HCT116 (cell line): ENCODE measurements at regions not wholly inside any gene's neighbourhood (a gene's known extent, or its start where the extent isn't known, plus 50 kb on each side); places are given as distances from the start of the nearest gene placed in this dataset.

Experiments used
- EZH2 ChIP-seq: fragments of 200-600 bp; sonication (generic); IDR thresholded peaks from 2 replicates; pipeline ENCODE4 v1.6.1; 2017; ENCODE audit warnings: antibody characterized with exemption, mixed run types
- EZH2phosphoT487 ChIP-seq: fragments of 200-600 bp; IDR thresholded peaks from 2 replicates; pipeline ENCODE4 v1.6.1; 2018; ENCODE audit warnings: antibody characterized with exemption, borderline replicate concordance
- POLR2A ChIP-seq: IDR thresholded peaks from 2 replicates; pipeline ENCODE4 v1.7.0; 2011; ENCODE audit warnings: borderline replicate concordance; ENCODE audit not compliant: insufficient read depth, insufficient read length; ENCODE audit errors: extremely low read depth
- RAD21 ChIP-seq: IDR thresholded peaks from 2 replicates; pipeline ENCODE4 v1.6.1; 2012; ENCODE audit warnings: low read depth, mild to moderate bottlenecking
- TCF7L2 ChIP-seq: IDR thresholded peaks from 2 replicates; pipeline ENCODE4 v1.7.0; 2011; ENCODE audit warnings: borderline replicate concordance, inconsistent platforms; ENCODE audit not compliant: insufficient read depth, insufficient read length; ENCODE audit errors: extremely low read depth
- ZNF274 ChIP-seq: fragments of 200-500 bp; sonication (Bioruptor generic); IDR thresholded peaks from 2 replicates; pipeline ENCODE4 v1.6.1; 2014; ENCODE audit warnings: mild to moderate bottlenecking, low read depth, low read length, inconsistent platforms
- TF ChIP-seq, protein P1 (sequence below), 3 experiments: fragments of 200-600 bp in 1 of 3; sonication (generic) in 1 of 3; IDR thresholded peaks in 2 of 3; conservative IDR thresholded peaks in 1 of 3; 2 replicates each; pipeline ENCODE4 v1.5.1; 2012 to 2017; ENCODE audit warnings: low read depth in 2 of 3, low read length in 2 of 3, antibody characterized with exemption in 1 of 3, borderline replicate concordance in 1 of 3, control low read depth in 1 of 3, mild to moderate bottlenecking in 1 of 3, mixed read lengths in 1 of 3, mixed run types in 1 of 3, moderate library complexity in 1 of 3; ENCODE audit not compliant: insufficient read depth in 1 of 3
- TF ChIP-seq, protein P2 (sequence below): IDR thresholded peaks from 2 replicates; pipeline ENCODE4 v1.6.1; 2011; ENCODE audit warnings: mild to moderate bottlenecking, low read length, moderate library complexity; ENCODE audit not compliant: insufficient replicate concordance; ENCODE audit errors: extremely low read depth
- TF ChIP-seq, protein P3 (sequence below): IDR thresholded peaks from 2 replicates; pipeline ENCODE4 v1.6.1; 2012

DNA sequence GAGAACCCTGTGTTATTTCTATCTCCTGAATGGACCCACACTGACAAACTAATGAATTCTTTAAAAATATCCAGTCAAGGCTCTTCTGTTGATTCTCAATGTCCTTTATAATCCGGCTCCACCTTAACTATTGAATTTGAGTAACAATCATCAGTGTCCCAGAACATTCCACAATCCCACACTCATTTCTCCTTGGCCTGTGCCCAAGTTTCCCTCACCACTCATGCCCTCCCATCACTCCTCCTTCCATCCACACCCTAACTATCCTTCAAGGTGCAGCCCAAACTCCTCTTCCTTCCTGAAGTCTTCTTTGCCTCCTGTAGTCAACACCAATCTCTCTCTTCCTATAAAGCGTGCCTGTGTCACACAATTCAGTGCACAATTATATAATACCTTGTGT, 106.1 kb downstream of the NUDT12 start:
- TF ChIP-seq RAD21, result no peak
- no peak for TF ChIP-seq POLR2A
- TF ChIP-seq, protein P1, sequence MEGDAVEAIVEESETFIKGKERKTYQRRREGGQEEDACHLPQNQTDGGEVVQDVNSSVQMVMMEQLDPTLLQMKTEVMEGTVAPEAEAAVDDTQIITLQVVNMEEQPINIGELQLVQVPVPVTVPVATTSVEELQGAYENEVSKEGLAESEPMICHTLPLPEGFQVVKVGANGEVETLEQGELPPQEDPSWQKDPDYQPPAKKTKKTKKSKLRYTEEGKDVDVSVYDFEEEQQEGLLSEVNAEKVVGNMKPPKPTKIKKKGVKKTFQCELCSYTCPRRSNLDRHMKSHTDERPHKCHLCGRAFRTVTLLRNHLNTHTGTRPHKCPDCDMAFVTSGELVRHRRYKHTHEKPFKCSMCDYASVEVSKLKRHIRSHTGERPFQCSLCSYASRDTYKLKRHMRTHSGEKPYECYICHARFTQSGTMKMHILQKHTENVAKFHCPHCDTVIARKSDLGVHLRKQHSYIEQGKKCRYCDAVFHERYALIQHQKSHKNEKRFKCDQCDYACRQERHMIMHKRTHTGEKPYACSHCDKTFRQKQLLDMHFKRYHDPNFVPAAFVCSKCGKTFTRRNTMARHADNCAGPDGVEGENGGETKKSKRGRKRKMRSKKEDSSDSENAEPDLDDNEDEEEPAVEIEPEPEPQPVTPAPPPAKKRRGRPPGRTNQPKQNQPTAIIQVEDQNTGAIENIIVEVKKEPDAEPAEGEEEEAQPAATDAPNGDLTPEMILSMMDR (IDR thresholded peaks at IDR 0.05 in 2 of 3, conservative IDR thresholded peaks at IDR 0.05 in 1 of 3; ENCODE audit: borderline replicate concordance in 1 of 3, insufficient read depth in 1 of 3, low read depth in 2 of 3, low read length in 2 of 3), result no peak
- no peak for TF ChIP-seq TCF7L2
- no peak for TF ChIP-seq ZNF274
- TF ChIP-seq, protein P2, sequence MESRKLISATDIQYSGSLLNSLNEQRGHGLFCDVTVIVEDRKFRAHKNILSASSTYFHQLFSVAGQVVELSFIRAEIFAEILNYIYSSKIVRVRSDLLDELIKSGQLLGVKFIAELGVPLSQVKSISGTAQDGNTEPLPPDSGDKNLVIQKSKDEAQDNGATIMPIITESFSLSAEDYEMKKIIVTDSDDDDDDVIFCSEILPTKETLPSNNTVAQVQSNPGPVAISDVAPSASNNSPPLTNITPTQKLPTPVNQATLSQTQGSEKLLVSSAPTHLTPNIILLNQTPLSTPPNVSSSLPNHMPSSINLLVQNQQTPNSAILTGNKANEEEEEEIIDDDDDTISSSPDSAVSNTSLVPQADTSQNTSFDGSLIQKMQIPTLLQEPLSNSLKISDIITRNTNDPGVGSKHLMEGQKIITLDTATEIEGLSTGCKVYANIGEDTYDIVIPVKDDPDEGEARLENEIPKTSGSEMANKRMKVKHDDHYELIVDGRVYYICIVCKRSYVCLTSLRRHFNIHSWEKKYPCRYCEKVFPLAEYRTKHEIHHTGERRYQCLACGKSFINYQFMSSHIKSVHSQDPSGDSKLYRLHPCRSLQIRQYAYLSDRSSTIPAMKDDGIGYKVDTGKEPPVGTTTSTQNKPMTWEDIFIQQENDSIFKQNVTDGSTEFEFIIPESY, result no peak
- TF ChIP-seq EZH2phosphoT487, result no peak
- TF ChIP-seq EZH2, result no peak
- TF ChIP-seq, protein P3, sequence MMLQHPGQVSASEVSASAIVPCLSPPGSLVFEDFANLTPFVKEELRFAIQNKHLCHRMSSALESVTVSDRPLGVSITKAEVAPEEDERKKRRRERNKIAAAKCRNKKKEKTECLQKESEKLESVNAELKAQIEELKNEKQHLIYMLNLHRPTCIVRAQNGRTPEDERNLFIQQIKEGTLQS, result no peak
